Loucy (cell line): ENCODE measurements at regions not wholly inside any gene's neighbourhood (a gene's known extent, or its start where the extent isn't known, plus 50 kb on each side); places are given as distances from the start of the nearest gene placed in this dataset.

Experiments used
- CTCF ChIP-seq: fragments of 200-600 bp; sonication (generic); conservative IDR thresholded peaks from 2 replicates; pipeline ENCODE4 v1.5.1; 2014; ENCODE audit warnings: mild to moderate bottlenecking, antibody characterized with exemption, low read length
- EZH2phosphoT487 ChIP-seq: fragments of 200-600 bp; IDR thresholded peaks from 2 replicates; pipeline ENCODE4 v1.6.1; 2018; ENCODE audit warnings: antibody characterized with exemption, mild to moderate bottlenecking, moderate library complexity, borderline replicate concordance

DNA sequence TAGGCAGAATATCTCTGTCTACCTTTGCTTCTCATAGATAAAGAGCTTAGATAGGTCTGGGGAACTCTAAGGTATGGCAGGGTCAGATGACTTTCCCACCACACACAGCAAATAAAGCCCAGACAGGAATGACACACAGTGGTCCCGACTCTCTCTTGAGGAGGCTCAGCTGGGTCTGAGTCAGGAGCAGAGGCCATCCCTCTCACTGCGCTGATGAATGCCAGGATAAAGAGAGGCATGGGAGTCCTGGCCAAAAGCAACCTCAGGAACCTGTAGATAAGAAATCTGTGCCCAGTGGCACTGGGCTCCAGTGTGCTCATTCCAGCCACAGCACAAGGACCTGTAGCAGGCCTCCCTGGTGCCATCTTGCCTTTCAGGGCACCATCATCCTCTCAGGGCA is 129.4 kb upstream of the PARP11 start:
- no peak for TF ChIP-seq CTCF
- no peak for TF ChIP-seq EZH2phosphoT487
